Parathyroid adenoma (tissue), 2 donors: ENCODE measurements at regions not wholly inside any gene's neighbourhood (a gene's known extent, or its start where the extent isn't known, plus 50 kb on each side); places are given as distances from the start of the nearest gene placed in this dataset.

ENCODE experiments used
- H2AFZ ChIP-seq: fragments of 300-600 bp; sonication (generic); one replicate; pipeline ENCODE4 v1.7.0; 2017; ENCODE audit warnings: antibody characterized with exemption, mild to moderate bottlenecking
- H3K27ac ChIP-seq: fragments of 300-600 bp; sonication (generic); one replicate; pipeline ENCODE4 v1.7.0; 2017
- H3K27me3 ChIP-seq: fragments of 300-600 bp; sonication (generic); one replicate; pipeline ENCODE4 v1.7.0; 2017; ENCODE audit warnings: low read length; ENCODE audit not compliant: control insufficient read depth, insufficient read depth
- H3K36me3 ChIP-seq: fragments of 300-600 bp; sonication (generic); one replicate; pipeline ENCODE4 v1.7.0; 2017; ENCODE audit warnings: low read length; ENCODE audit not compliant: control insufficient read depth, insufficient read depth
- H3K4me1 ChIP-seq: fragments of 300-600 bp; sonication (generic); one replicate; pipeline ENCODE4 v1.7.0; 2017; ENCODE audit warnings: control low read depth
- H3K4me2 ChIP-seq: fragments of 300-600 bp; sonication (generic); one replicate; pipeline ENCODE4 v1.7.0; 2017; ENCODE audit warnings: low read length
- H3K4me3 ChIP-seq: fragments of 300-600 bp; sonication (generic); one replicate; pipeline ENCODE4 v1.7.0; 2017; ENCODE audit warnings: low read depth, low read length
- H3K79me2 ChIP-seq: fragments of 300-600 bp; sonication (generic); one replicate; pipeline ENCODE4 v1.7.0; 2017; ENCODE audit warnings: control low read depth
- H3K9ac ChIP-seq: fragments of 300-600 bp; sonication (generic); one replicate; pipeline ENCODE4 v1.7.0; 2017; ENCODE audit warnings: mild to moderate bottlenecking
- H3K9me3 ChIP-seq: fragments of 300-600 bp; sonication (generic); one replicate; pipeline ENCODE4 v1.7.0; 2017; ENCODE audit warnings: low read length; ENCODE audit not compliant: control insufficient read depth
- TF ChIP-seq, protein P1 (sequence below): fragments of 300-600 bp; sonication (generic); IDR thresholded peaks from one replicate; pipeline ENCODE4 v1.7.0; 2017; ENCODE audit warnings: antibody characterized with exemption, mild to moderate bottlenecking
- donor health status: primary hyperparathyroidism.

DNA sequence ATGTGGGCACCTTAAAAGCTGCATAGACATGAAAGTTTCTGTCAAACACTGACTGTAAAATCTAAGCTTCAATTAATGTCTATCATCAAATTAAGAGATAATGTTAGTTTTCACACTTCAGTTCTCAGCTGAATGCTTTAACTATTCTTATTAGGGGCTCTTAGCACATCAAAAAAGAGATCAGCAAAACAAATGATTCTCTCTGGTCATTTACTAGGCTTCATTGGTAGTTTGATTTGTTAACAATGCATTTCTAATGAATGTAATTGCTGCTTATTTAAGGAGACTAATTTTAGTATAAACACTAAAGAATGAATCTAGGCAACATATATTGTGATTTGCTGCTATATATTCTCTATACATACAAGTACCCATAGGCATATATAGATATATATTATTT lies 1182.0 kb downstream of the MAT2B start:
- no peaks in the 10 kb centered on the region for H3K9me3 ChIP-seq
- no peak overlapping the region for H3K9ac ChIP-seq
- no peaks in the 10 kb centered on the region for H3K79me2 ChIP-seq
- H3K4me3 ChIP-seq = no peak overlapping the region
- no peaks in the 10 kb centered on the region for H3K4me1 ChIP-seq
- H3K36me3 ChIP-seq = no peaks in the 10 kb centered on the region
- H3K27me3 ChIP-seq = no peaks in the 10 kb centered on the region
- H3K4me2 ChIP-seq = no peak overlapping the region
- TF ChIP-seq, protein P1, sequence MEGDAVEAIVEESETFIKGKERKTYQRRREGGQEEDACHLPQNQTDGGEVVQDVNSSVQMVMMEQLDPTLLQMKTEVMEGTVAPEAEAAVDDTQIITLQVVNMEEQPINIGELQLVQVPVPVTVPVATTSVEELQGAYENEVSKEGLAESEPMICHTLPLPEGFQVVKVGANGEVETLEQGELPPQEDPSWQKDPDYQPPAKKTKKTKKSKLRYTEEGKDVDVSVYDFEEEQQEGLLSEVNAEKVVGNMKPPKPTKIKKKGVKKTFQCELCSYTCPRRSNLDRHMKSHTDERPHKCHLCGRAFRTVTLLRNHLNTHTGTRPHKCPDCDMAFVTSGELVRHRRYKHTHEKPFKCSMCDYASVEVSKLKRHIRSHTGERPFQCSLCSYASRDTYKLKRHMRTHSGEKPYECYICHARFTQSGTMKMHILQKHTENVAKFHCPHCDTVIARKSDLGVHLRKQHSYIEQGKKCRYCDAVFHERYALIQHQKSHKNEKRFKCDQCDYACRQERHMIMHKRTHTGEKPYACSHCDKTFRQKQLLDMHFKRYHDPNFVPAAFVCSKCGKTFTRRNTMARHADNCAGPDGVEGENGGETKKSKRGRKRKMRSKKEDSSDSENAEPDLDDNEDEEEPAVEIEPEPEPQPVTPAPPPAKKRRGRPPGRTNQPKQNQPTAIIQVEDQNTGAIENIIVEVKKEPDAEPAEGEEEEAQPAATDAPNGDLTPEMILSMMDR = no peak
- no peak overlapping the region for H2AFZ ChIP-seq
- H3K27ac ChIP-seq = no peak overlapping the region

DNA sequence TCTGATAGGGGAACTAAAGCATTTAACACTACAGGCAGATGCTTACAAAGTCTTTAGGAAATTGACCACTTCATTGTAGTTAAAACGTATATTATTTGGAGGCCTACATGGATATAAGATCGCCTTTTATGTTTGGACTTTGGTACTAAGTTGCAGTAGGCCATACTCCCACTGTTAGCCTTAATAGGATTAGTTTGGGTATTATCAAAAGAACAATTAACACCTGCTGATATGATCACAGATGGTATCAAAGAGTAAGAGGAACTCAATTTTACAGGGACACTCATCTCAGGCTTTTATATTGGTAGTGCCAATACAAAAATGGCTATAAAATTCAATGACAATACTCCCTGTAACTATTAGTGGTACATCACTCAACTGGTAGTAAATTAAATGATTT lies 1183.0 kb downstream of the MAT2B start:
- no peak overlapping the region for H3K9ac ChIP-seq
- H3K9me3 ChIP-seq = no peaks in the 10 kb centered on the region
- no peaks in the 10 kb centered on the region for H3K36me3 ChIP-seq
- no peak overlapping the region for H3K27ac ChIP-seq
- H3K4me2 ChIP-seq = no peak overlapping the region
- H2AFZ ChIP-seq = no peak overlapping the region
- no peaks in the 10 kb centered on the region for H3K27me3 ChIP-seq
- H3K4me1 ChIP-seq = no peaks in the 10 kb centered on the region
- no peaks in the 10 kb centered on the region for H3K79me2 ChIP-seq
- H3K4me3 ChIP-seq = no peak overlapping the region
- TF ChIP-seq, protein P1 = no peak

DNA sequence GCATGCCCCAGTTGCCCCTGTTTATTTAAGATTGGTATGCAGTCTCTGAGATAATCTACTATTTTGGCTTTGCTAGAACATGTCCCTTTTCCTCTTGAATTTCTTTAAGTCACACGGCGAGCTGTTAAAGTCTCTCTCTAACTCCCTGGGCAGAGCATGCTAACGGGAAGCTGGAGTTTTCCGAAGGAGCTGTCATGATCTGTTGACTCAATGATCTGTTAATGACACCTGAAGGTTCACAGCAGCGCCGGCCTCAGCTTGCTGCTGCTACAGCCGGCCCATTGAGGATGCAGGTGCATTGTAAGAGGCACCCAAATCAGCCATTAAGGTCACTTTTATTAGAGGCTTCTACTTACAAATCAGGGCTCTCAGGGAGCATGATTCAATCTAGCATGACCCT lies 1203.4 kb downstream of the MAT2B start:
- no peaks in the 10 kb centered on the region for H3K79me2 ChIP-seq
- TF ChIP-seq, protein P1 = no peak
- no peak overlapping the region for H3K4me3 ChIP-seq
- no peak overlapping the region for H3K27ac ChIP-seq
- no peaks in the 10 kb centered on the region for H3K9me3 ChIP-seq
- no peak overlapping the region for H3K9ac ChIP-seq
- no peaks in the 10 kb centered on the region for H3K4me1 ChIP-seq
- no peak overlapping the region for H3K4me2 ChIP-seq
- H3K27me3 ChIP-seq = no peaks in the 10 kb centered on the region
- no peaks in the 10 kb centered on the region for H3K36me3 ChIP-seq
- no peak overlapping the region for H2AFZ ChIP-seq

DNA sequence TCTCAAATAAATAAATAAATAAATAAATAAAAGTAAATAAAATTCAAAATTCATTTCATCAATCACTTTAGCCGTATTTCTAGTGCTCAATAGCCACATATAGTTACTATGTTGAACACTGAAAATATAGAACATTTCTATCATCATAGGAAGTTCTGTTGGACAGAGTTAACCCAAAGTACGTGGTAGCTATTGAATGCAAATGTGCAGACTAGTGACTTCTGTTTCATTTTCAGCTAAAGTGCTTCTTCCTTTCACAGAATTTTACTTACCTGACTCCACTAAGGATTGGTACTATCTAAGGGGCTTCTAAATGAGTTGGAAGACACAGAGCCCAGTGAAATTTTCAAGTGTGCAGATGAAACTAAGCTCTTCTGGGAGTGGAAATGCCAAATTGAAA lies 1208.3 kb downstream of the MAT2B start:
- Histone ChIP-seq H3K27me3 (no peaks in the 10 kb centered on the region), H3K9me3 (no peaks in the 10 kb centered on the region), H3K9ac (no peak overlapping the region), H3K4me1 (no peaks in the 10 kb centered on the region), H3K36me3 (no peaks in the 10 kb centered on the region), H3K4me3 (no peak overlapping the region), H3K27ac (no peak overlapping the region), H3K4me2 (no peak overlapping the region), H2AFZ (no peak overlapping the region), H3K79me2 (no peaks in the 10 kb centered on the region)
- TF ChIP-seq, protein P1 = no peak

DNA sequence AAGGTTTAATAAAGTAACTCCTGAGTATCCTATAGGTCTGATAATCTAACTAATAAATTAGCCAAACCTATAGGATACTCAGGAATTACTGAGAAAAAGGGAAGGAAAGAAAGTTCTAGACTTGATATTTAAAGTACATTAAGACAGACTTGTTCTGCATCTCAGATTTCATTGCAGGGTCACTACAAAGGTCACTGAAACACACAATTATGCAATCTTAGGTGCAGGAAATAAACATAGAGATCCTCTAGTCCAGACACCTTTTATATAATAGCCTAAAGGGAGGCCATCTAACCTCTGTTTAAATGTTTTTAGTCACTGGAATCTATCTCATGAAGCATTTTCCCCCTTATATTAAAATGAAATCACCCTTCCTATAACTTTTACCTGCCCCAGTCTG lies 1215.7 kb downstream of the MAT2B start:
- H3K4me3 ChIP-seq = no peak overlapping the region
- H3K27ac ChIP-seq = no peak overlapping the region
- TF ChIP-seq, protein P1 = no peak
- no peaks in the 10 kb centered on the region for H3K36me3 ChIP-seq
- no peaks in the 10 kb centered on the region for H3K4me1 ChIP-seq
- no peak overlapping the region for H3K9ac ChIP-seq
- no peaks in the 10 kb centered on the region for H3K9me3 ChIP-seq
- no peaks in the 10 kb centered on the region for H3K27me3 ChIP-seq
- H3K79me2 ChIP-seq = no peaks in the 10 kb centered on the region
- no peak overlapping the region for H3K4me2 ChIP-seq
- H2AFZ ChIP-seq = no peak overlapping the region
